ENCODE measurements at regions not wholly inside any gene's neighbourhood (a gene's known extent, or its start where the extent isn't known, plus 50 kb on each side); places are given as distances from the start of the nearest gene placed in this dataset.
"Not testable (repeated sequence)": the region's sequence is repeated elsewhere in the genome, so short reads cannot be mapped to it uniquely, and the experiment has no call there.

DNA sequence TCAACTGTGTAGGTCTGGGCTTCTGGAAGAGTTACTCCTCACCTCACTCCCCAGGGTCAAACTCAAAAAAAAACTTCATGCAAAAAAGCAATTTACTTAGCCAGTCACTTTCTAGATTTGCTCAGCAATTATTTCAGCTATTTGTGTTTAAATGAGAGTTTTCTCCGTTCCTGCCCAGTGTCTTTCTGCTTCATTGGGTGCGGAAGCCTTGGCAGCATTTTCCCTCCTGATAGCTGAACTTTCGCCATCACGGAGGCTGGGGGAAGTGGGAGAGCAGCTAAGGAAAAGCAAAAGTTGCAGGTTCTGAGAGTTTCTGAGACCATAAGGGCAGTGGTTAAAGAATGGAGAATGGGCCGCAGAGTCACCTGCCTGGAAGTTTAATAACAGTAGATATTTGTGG lies 287.1 kb upstream of the DYNLRB2 start:
- whole genome bisulfite sequencing (ENCODE audit: insufficient coverage) = 91% methylated on average over 5 of the region's 5 CpGs
- intact Hi-C loops (cut with micrococcal nuclease) = no loop called here
- no peaks in the 10 kb centered on the region for H3K4me1 Mint-ChIP-seq
- H3K27ac ChIP-seq (ENCODE audit: low read length) = no peak overlapping the region
- no peaks in the 10 kb centered on the region for H3K27me3 ChIP-seq (ENCODE audit: control insufficient read depth, insufficient read depth, low read length)
- H3K4me3 Mint-ChIP-seq = no peak overlapping the region
- H3K9me3 Mint-ChIP-seq = peaks cover 0 to 5% of the 10 kb centered on the region in 2 donors
- ATAC-seq (no peak), DNase-seq (no peak)
- H3K36me3 ChIP-seq (ENCODE audit: control insufficient read depth, insufficient read depth, low read length) = no peaks in the 10 kb centered on the region
- no peak overlapping the region for H3K27ac Mint-ChIP-seq
- TF ChIP-seq, protein P1, sequence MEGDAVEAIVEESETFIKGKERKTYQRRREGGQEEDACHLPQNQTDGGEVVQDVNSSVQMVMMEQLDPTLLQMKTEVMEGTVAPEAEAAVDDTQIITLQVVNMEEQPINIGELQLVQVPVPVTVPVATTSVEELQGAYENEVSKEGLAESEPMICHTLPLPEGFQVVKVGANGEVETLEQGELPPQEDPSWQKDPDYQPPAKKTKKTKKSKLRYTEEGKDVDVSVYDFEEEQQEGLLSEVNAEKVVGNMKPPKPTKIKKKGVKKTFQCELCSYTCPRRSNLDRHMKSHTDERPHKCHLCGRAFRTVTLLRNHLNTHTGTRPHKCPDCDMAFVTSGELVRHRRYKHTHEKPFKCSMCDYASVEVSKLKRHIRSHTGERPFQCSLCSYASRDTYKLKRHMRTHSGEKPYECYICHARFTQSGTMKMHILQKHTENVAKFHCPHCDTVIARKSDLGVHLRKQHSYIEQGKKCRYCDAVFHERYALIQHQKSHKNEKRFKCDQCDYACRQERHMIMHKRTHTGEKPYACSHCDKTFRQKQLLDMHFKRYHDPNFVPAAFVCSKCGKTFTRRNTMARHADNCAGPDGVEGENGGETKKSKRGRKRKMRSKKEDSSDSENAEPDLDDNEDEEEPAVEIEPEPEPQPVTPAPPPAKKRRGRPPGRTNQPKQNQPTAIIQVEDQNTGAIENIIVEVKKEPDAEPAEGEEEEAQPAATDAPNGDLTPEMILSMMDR (IDR thresholded peaks at IDR 0.05) = no peak
- no peaks in the 10 kb centered on the region for H3K36me3 Mint-ChIP-seq
- H3K4me1 ChIP-seq (ENCODE audit: control insufficient read depth, insufficient read depth, low read length) = no peaks in the 10 kb centered on the region
- no peak overlapping the region for H3K4me3 ChIP-seq (ENCODE audit: low read length)
- H3K27me3 Mint-ChIP-seq (ENCODE audit: low read depth in 2 of 2) = peaks cover 6 to 7% of the 10 kb centered on the region in 2 donors
- H3K9me3 ChIP-seq (ENCODE audit: control insufficient read depth, insufficient read depth, low read length) = no peaks in the 10 kb centered on the region

DNA sequence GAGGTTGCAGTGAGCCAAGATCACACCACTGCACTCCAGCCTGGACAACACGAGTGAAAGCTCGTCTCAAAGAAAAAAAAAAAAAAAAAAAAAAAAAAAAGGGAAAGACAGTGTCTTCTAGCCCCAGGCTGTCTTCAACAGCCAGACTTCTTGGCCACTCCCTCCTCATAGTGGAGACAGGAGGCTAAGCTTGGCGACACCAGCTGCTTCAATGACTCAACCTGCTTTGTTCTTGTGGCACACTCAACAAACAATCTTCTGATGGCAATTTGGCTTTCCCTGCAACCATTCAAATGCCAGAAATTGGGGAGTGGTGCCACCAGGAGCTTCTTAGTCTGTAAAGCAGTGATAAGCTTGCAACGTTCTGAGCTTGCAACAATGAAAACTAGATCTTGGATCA lies 290.4 kb upstream of the DYNLRB2 start:
- Histone ChIP-seq H3K36me3 (ENCODE audit: control insufficient read depth, insufficient read depth, low read length) (no peaks in the 10 kb centered on the region), H3K4me3 (ENCODE audit: low read length) (no peak overlapping the region), H3K9me3 (ENCODE audit: control insufficient read depth, insufficient read depth, low read length) (no peaks in the 10 kb centered on the region), H3K4me1 (ENCODE audit: control insufficient read depth, insufficient read depth, low read length) (no peaks in the 10 kb centered on the region), H3K27me3 (ENCODE audit: control insufficient read depth, insufficient read depth, low read length) (no peaks in the 10 kb centered on the region), H3K27ac (ENCODE audit: low read length) (no peak overlapping the region)
- Mint-ChIP-seq H3K4me3 (no peak overlapping the region), H3K4me1 (no peaks in the 10 kb centered on the region), H3K9me3 (peaks cover 0 to 5% of the 10 kb centered on the region in 2 donors), H3K27me3 (ENCODE audit: low read depth in 2 of 2) (peaks cover 6 to 7% of the 10 kb centered on the region in 2 donors), H3K27ac (no peak overlapping the region), H3K36me3 (no peaks in the 10 kb centered on the region)
- intact Hi-C loops (cut with micrococcal nuclease) = no loop called here
- TF ChIP-seq, protein P1 (IDR thresholded peaks at IDR 0.05) = no peak
- DNase-seq = no peak
- ATAC-seq = no peak
- WGBS (ENCODE audit: insufficient coverage) = 89% methylated on average over 4 of the region's 4 CpGs

DNA sequence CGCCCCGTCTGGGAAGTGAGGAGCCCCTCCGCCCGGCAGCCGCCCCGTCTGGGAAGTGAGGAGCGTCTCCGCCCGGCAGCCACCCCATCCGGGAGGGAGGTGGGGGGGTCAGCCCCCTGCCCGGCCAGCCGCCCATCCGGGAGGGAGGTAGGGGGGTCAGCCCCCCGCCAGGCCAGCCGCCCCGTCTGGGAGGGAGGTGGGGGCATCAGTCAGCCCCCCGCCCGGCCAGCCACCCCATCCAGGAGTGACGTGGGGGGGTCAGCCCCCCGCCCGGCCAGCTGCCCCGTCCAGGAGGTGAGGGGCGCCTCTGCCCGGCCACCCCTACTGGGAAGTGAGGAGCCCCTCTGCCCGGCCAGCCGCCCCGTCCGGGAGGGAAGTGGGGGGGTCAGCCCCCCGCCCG lies 297.5 kb upstream of the DYNLRB2 start:
- H3K36me3 Mint-ChIP-seq; H3K27ac Mint-ChIP-seq; ATAC-seq; H3K4me3 ChIP-seq (ENCODE audit: low read length); DNase-seq; intact Hi-C loops (cut with micrococcal nuclease); H3K9me3 Mint-ChIP-seq; H3K4me3 Mint-ChIP-seq; H3K36me3 ChIP-seq (ENCODE audit: control insufficient read depth, insufficient read depth, low read length); H3K4me1 Mint-ChIP-seq; H3K27ac ChIP-seq (ENCODE audit: low read length); H3K27me3 Mint-ChIP-seq (ENCODE audit: low read depth in 2 of 2); H3K9me3 ChIP-seq (ENCODE audit: control insufficient read depth, insufficient read depth, low read length); H3K4me1 ChIP-seq (ENCODE audit: control insufficient read depth, insufficient read depth, low read length); H3K27me3 ChIP-seq (ENCODE audit: control insufficient read depth, insufficient read depth, low read length): not testable (repeated sequence)
- WGBS (ENCODE audit: insufficient coverage) = 95% methylated on average over 4 of the region's 30 CpGs

DNA sequence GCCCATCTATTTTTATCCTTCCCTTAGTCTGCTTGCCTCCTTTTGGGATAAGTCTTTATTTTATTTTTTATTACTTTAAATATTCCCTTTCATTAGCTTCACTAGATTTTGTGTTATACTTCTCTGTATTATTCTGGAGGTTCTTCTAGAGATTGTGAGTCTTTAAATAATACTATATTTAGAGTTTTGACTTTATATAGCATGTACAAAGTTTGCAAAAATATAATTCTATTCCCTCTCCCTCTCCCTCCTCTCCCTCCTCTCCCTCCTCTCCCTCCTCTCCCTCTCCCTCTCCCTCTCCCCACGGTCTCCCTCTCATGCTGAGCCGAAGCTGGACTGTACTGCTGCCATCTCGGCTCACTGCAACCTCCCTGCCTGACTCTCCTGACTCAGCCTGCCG lies 298.5 kb upstream of the DYNLRB2 start:
- H3K36me3 ChIP-seq (ENCODE audit: control insufficient read depth, insufficient read depth, low read length); H3K9me3 ChIP-seq (ENCODE audit: control insufficient read depth, insufficient read depth, low read length); H3K4me3 Mint-ChIP-seq; H3K36me3 Mint-ChIP-seq; H3K27me3 Mint-ChIP-seq (ENCODE audit: low read depth in 2 of 2); DNase-seq; H3K4me1 ChIP-seq (ENCODE audit: control insufficient read depth, insufficient read depth, low read length); H3K4me3 ChIP-seq (ENCODE audit: low read length); H3K27me3 ChIP-seq (ENCODE audit: control insufficient read depth, insufficient read depth, low read length); ATAC-seq; H3K27ac ChIP-seq (ENCODE audit: low read length); H3K4me1 Mint-ChIP-seq; H3K27ac Mint-ChIP-seq; H3K9me3 Mint-ChIP-seq; intact Hi-C loops (cut with micrococcal nuclease): not testable (repeated sequence)
- WGBS (ENCODE audit: insufficient coverage) = 96% methylated on average over 4 of the region's 4 CpGs
